ENCODE measurements at regions not wholly inside any gene's neighbourhood (a gene's known extent, or its start where the extent isn't known, plus 50 kb on each side); places are given as distances from the start of the nearest gene placed in this dataset.

DNA sequence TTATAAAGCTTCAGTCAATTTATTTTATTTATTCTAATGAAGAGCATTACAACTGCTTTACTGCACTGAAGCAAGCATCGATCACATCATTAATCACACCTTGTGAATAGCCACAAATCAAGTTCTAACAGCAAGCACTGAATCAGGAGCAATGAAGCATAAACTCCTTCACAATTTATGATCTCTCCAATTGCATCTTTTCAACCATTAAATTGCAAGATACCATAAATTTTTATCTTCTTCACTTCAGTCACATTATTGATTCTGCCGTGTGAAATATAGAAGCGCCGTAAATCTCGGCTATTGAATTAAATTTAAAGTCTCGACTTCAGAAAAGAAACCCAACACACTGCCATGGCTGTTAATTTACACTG, 298.7 kb downstream of the CDCA7 start:
- H3K9me3 ChIP-seq (ENCODE audit: control insufficient read depth, low read length) = no peaks in the 10 kb centered on the region
- H3K27ac ChIP-seq (ENCODE audit: insufficient read depth, low read depth, low read length, poor library complexity, severe bottlenecking) = no peak overlapping the region
- H3K27me3 ChIP-seq (ENCODE audit: control insufficient read depth, insufficient read depth, low read length, poor library complexity, severe bottlenecking) = no peaks in the 10 kb centered on the region
- H3K4me1 ChIP-seq (ENCODE audit: control insufficient read depth, insufficient read depth, low read length) = peaks cover 15% of the 10 kb centered on the region
- H3K4me3 ChIP-seq (ENCODE audit: insufficient read depth, low read depth, low read length) = no peak overlapping the region
- no peaks in the 10 kb centered on the region for H3K36me3 ChIP-seq (ENCODE audit: control insufficient read depth, insufficient read depth, low read length)
- 96 to 98% methylated on average over 6 of the region's 6 CpGs for WGBS, 2 experiments

DNA sequence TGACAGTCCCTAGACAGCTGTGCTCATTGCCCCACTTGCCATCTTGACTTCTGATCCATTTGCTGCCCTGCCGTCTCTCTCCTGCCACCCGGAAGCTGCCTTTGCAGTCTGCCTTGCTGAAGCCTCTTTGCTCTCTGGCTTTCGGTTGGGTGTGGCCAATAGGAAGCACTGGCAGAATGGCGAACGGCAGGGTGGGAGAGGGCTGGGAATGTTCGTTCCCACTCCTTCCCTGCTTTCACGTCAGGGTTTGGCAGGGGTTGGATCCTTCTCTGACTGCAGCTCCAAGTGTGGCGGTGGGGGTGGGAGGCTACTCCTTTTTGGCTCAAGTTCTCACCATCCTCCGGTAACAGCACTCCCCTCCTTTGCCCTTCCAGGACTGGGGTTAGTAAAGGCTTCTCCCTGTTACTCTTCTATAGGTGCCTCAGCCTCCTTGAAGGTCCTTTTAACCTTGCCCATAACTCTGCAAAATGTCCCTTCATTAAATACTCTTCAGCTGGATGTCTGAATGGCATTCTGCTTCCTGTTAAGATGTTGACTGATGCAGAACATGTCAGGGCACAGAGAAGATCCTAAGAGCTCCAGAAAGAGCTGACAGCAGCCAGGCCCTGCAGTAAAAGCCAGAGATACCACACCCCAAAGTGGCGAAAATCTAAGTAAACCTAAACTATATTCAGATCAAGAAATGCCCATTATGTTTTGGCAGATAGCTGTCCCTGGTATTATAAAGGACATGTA, 299.7 kb downstream of the CDCA7 start:
- no peak overlapping the region for H3K4me3 ChIP-seq (ENCODE audit: insufficient read depth, low read depth, low read length)
- no peaks in the 10 kb centered on the region for H3K36me3 ChIP-seq (ENCODE audit: control insufficient read depth, insufficient read depth, low read length)
- peaks cover 16% of the 10 kb centered on the region for H3K4me1 ChIP-seq (ENCODE audit: control insufficient read depth, insufficient read depth, low read length)
- no peak overlapping the region for H3K27ac ChIP-seq (ENCODE audit: insufficient read depth, low read depth, low read length, poor library complexity, severe bottlenecking)
- no peaks in the 10 kb centered on the region for H3K27me3 ChIP-seq (ENCODE audit: control insufficient read depth, insufficient read depth, low read length, poor library complexity, severe bottlenecking)
- 72 to 74% methylated on average over 10 of the region's 10 CpGs for WGBS, 2 experiments
- H3K9me3 ChIP-seq (ENCODE audit: control insufficient read depth, low read length) = no peaks in the 10 kb centered on the region

DNA sequence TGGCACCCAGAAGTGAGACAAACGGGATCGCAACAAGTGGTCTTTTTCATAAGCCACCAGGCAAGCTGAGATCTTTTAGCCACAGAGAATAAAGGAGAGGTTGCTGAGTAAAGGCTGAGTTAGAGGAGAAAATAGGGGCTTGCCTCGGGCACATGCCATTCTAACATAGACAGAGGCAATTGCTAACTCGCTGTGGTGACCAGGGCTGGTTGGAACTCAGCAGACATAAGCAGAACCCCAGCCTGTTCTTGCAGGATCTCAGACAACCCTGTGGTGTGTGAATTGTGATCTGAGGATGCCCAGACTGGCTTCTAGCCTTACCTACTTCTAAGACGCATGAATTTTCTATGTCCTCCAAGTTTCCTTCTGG, 300.2 kb downstream of the CDCA7 start:
- no peaks in the 10 kb centered on the region for H3K36me3 ChIP-seq (ENCODE audit: control insufficient read depth, insufficient read depth, low read length)
- peaks cover 21% of the 10 kb centered on the region for H3K4me1 ChIP-seq (ENCODE audit: control insufficient read depth, insufficient read depth, low read length)
- 94 to 97% methylated on average over 5 of the region's 5 CpGs for WGBS, 2 experiments
- no peak overlapping the region for H3K4me3 ChIP-seq (ENCODE audit: insufficient read depth, low read depth, low read length)
- H3K27me3 ChIP-seq (ENCODE audit: control insufficient read depth, insufficient read depth, low read length, poor library complexity, severe bottlenecking) = no peaks in the 10 kb centered on the region
- no peaks in the 10 kb centered on the region for H3K9me3 ChIP-seq (ENCODE audit: control insufficient read depth, low read length)
- no peak overlapping the region for H3K27ac ChIP-seq (ENCODE audit: insufficient read depth, low read depth, low read length, poor library complexity, severe bottlenecking)

DNA sequence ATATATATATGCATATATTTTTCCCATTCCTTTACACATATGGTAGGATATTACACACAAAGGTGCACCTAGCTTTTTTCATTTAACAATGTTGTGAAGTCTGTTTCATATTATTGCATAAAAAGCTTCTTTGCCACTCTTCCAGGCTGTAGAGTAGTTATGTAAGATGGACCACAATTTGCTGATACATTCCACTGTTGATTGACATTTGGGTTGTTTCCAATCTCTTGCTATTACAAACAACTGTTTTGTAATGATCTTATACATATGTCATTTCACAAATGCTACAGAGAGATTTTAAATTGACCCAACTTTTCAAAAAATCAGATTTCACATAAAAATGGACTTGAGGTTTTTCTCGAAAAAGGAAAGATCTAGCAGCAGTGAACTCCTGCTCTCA, 301.4 kb downstream of the CDCA7 start:
- no peak overlapping the region for H3K4me3 ChIP-seq (ENCODE audit: insufficient read depth, low read depth, low read length)
- H3K4me1 ChIP-seq (ENCODE audit: control insufficient read depth, insufficient read depth, low read length) = peaks cover 26% of the 10 kb centered on the region
- no peak overlapping the region for H3K27ac ChIP-seq (ENCODE audit: insufficient read depth, low read depth, low read length, poor library complexity, severe bottlenecking)
- H3K27me3 ChIP-seq (ENCODE audit: control insufficient read depth, insufficient read depth, low read length, poor library complexity, severe bottlenecking) = no peaks in the 10 kb centered on the region
- 0% methylated on average over 1 of the region's 1 CpG for WGBS, 2 experiments
- no peaks in the 10 kb centered on the region for H3K9me3 ChIP-seq (ENCODE audit: control insufficient read depth, low read length)
- no peaks in the 10 kb centered on the region for H3K36me3 ChIP-seq (ENCODE audit: control insufficient read depth, insufficient read depth, low read length)

- no peak overlapping the region for H3K27ac ChIP-seq (ENCODE audit: insufficient read depth, low read depth, low read length, poor library complexity, severe bottlenecking)
- peaks cover 28% of the 10 kb centered on the region for H3K4me1 ChIP-seq (ENCODE audit: control insufficient read depth, insufficient read depth, low read length)
- 82 to 84% methylated on average over 9 to 10 of the region's 10 CpGs for WGBS, 2 experiments
- H3K36me3 ChIP-seq (ENCODE audit: control insufficient read depth, insufficient read depth, low read length) = no peaks in the 10 kb centered on the region
- H3K9me3 ChIP-seq (ENCODE audit: control insufficient read depth, low read length) = no peaks in the 10 kb centered on the region
- no peak overlapping the region for H3K4me3 ChIP-seq (ENCODE audit: insufficient read depth, low read depth, low read length)
- H3K27me3 ChIP-seq (ENCODE audit: control insufficient read depth, insufficient read depth, low read length, poor library complexity, severe bottlenecking) = no peaks in the 10 kb centered on the region
Observed at GRCh38 chr2:173657996-173658717, 303.5 kb downstream of the CDCA7 start.

- 93 to 100% methylated on average over 2 of the region's 2 CpGs for whole genome bisulfite sequencing, 2 experiments
- H3K4me1 ChIP-seq (ENCODE audit: control insufficient read depth, insufficient read depth, low read length) = peaks cover 23% of the 10 kb centered on the region
- no peaks in the 10 kb centered on the region for H3K9me3 ChIP-seq (ENCODE audit: control insufficient read depth, low read length)
- H3K27ac ChIP-seq (ENCODE audit: insufficient read depth, low read depth, low read length, poor library complexity, severe bottlenecking) = peak overlapping the region; percentile 1
- no peaks in the 10 kb centered on the region for H3K36me3 ChIP-seq (ENCODE audit: control insufficient read depth, insufficient read depth, low read length)
- no peaks in the 10 kb centered on the region for H3K27me3 ChIP-seq (ENCODE audit: control insufficient read depth, insufficient read depth, low read length, poor library complexity, severe bottlenecking)
- H3K4me3 ChIP-seq (ENCODE audit: insufficient read depth, low read depth, low read length) = no peak overlapping the region
Observed at GRCh38 chr2:173658946-173659371, 304.3 kb downstream of the CDCA7 start.

DNA sequence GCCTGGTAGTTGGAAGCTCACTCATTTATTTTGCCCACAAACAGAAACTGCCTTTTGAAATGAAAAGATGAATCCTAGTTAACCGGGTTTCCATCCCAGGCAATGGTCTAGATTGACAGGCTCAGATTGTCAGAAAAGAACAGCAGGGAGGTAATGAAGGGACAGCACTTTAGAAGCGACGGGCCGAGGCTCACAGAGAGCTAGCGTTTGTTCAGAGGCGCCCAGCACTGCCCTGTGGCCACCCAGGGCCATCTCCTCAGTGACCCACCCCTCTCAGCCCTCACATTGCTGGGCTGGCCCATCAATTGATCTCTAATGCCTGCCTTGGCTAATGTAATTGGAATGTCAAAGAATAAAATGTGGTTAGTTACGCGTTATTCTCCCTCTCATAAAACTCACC, 304.8 kb downstream of the CDCA7 start:
- Histone ChIP-seq H3K9me3 (ENCODE audit: control insufficient read depth, low read length) (no peaks in the 10 kb centered on the region), H3K36me3 (ENCODE audit: control insufficient read depth, insufficient read depth, low read length) (no peaks in the 10 kb centered on the region), H3K27ac (ENCODE audit: insufficient read depth, low read depth, low read length, poor library complexity, severe bottlenecking) (peak overlapping the region; percentile 1), H3K4me3 (ENCODE audit: insufficient read depth, low read depth, low read length) (no peak overlapping the region), H3K4me1 (ENCODE audit: control insufficient read depth, insufficient read depth, low read length) (peaks cover 24% of the 10 kb centered on the region), H3K27me3 (ENCODE audit: control insufficient read depth, insufficient read depth, low read length, poor library complexity, severe bottlenecking) (no peaks in the 10 kb centered on the region)
- WGBS, 2 experiments = 8 to 24% methylated on average over 6 to 8 of the region's 8 CpGs

DNA sequence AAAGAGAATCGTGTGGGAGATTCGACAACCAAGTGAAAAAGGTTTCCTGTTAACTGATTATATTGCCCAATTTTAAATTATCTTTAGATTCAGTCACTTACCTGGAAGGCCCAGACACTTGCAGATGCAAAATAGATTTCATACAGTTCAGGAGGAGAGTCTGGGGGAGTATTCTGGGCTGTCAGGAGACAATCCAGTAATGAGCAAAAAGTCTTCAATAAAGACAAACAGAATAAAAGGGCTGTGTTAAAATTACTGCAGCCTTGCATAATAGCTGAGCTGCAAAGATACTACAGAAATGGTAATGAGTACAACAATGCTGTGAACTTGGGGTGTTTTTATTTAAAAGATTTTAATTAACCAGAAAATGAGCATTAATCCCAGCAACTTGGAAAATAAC, 303.6 kb downstream of the SP3 start:
- H3K27me3 ChIP-seq (ENCODE audit: control insufficient read depth, insufficient read depth, low read length, poor library complexity, severe bottlenecking) = no peaks in the 10 kb centered on the region
- no peaks in the 10 kb centered on the region for H3K9me3 ChIP-seq (ENCODE audit: control insufficient read depth, low read length)
- 80% methylated on average over 2 of the region's 2 CpGs; no CpG with 5 or more reads in 1 of the 2 experiments for WGBS, 2 experiments
- peaks cover 31% of the 10 kb centered on the region for H3K4me1 ChIP-seq (ENCODE audit: control insufficient read depth, insufficient read depth, low read length)
- no peak overlapping the region for H3K27ac ChIP-seq (ENCODE audit: insufficient read depth, low read depth, low read length, poor library complexity, severe bottlenecking)
- no peak overlapping the region for H3K4me3 ChIP-seq (ENCODE audit: insufficient read depth, low read depth, low read length)
- H3K36me3 ChIP-seq (ENCODE audit: control insufficient read depth, insufficient read depth, low read length) = no peaks in the 10 kb centered on the region

DNA sequence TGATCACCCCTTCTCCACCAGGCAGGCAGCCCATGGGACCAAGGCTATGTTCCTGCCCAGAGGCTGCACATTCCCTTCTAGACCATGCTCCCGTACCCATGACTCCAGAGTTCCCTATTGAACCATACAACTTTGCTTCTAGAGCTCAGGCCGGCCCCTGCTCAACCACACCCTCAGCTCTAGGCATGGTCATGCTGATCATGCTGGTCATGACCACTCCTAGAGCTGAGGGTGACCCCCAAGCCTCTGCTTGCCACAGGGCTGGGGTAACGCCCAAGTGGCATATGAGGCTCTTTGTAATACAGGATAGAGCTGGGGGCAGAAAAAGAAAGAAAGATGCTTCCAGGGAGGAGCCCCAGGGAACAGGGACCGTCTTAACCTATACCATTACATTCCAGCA, 301.8 kb downstream of the SP3 start:
- WGBS, 2 experiments = 92 to 99% methylated on average over 3 to 4 of the region's 4 CpGs
- H3K36me3 ChIP-seq (ENCODE audit: control insufficient read depth, insufficient read depth, low read length) = no peaks in the 10 kb centered on the region
- no peaks in the 10 kb centered on the region for H3K9me3 ChIP-seq (ENCODE audit: control insufficient read depth, low read length)
- peaks cover 42% of the 10 kb centered on the region for H3K4me1 ChIP-seq (ENCODE audit: control insufficient read depth, insufficient read depth, low read length)
- H3K27me3 ChIP-seq (ENCODE audit: control insufficient read depth, insufficient read depth, low read length, poor library complexity, severe bottlenecking) = no peaks in the 10 kb centered on the region
- no peak overlapping the region for H3K27ac ChIP-seq (ENCODE audit: insufficient read depth, low read depth, low read length, poor library complexity, severe bottlenecking)
- no peak overlapping the region for H3K4me3 ChIP-seq (ENCODE audit: insufficient read depth, low read depth, low read length)

DNA sequence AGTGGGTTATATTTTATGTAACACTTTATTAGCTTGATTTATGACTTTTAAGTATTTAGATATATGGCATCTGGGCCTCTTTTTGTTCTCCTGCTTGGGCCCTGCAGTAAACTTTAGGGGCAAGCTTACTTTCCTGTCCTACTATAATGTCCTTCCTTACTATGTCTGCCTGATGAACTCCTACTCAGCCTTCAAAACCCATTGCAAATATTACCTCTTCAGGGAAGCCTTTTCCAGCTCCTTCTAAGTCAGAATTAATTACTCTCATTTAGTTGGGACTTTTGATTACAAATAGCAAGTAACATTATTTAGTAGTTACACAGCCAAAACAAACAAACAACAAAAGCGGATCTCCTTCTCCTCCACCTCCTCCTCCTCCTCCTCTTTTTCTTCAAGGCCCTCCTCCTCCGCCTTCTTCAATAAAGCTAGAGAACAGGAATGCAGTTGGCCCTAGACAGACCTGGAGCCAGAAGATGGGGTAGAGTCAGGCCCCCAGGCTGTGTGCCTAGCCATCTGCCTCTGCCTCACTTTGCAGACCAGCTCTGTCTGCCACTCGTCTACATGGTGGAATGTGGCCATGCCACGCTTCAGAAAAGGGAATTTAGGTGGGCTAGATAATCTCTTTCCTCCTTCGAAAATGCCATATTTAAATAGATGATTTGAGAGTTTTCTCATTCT, 301.2 kb downstream of the SP3 start:
- H3K4me1 ChIP-seq (ENCODE audit: control insufficient read depth, insufficient read depth, low read length) = peaks cover 42% of the 10 kb centered on the region
- WGBS, 2 experiments = 85 to 94% methylated on average over 4 to 5 of the region's 5 CpGs

More for the DNA sequence above, 301.2 kb downstream of the SP3 start:
- no peak overlapping the region for H3K4me3 ChIP-seq (ENCODE audit: insufficient read depth, low read depth, low read length)
- no peaks in the 10 kb centered on the region for H3K9me3 ChIP-seq (ENCODE audit: control insufficient read depth, low read length)
- H3K36me3 ChIP-seq (ENCODE audit: control insufficient read depth, insufficient read depth, low read length) = no peaks in the 10 kb centered on the region
- no peak overlapping the region for H3K27ac ChIP-seq (ENCODE audit: insufficient read depth, low read depth, low read length, poor library complexity, severe bottlenecking)
- no peaks in the 10 kb centered on the region for H3K27me3 ChIP-seq (ENCODE audit: control insufficient read depth, insufficient read depth, low read length, poor library complexity, severe bottlenecking)
